ENCODE measurements at regions not wholly inside any gene's neighbourhood (a gene's known extent, or its start where the extent isn't known, plus 50 kb on each side); places are given as distances from the start of the nearest gene placed in this dataset.
A peak's percentile ranks its signal among the peaks of the same experiment; 100 is the strongest.

- POLR2A ChIA-PET: interaction anchor here (0.6 to 0.7 kb wide), 2 partner anchors 151 to 463 kb away, joined by 3 read pairs; no protein-coding TSS in a partner anchor
- CTCF ChIA-PET: interaction anchor here (0.6 to 5.8 kb wide), 54 partner anchors 8 to 1177 kb away, joined by 3 to 63 read pairs (median 5); partner anchors contain the start of genes EEA1 and NUDT4
- DNase-seq (ENCODE audit: extremely low spot score): no peak
- peak; percentile 50 for TF ChIP-seq CTCF (IDR thresholded peaks at IDR 0.05; ENCODE audit: control extremely low read depth, extremely low read depth, low read depth, missing control alignments)
These were observed 58.3 kb upstream of the EEA1 start for GRCh38 chr12:92987362-92987761.

- ChIA-PET CTCF (interaction anchor here (0.7 to 5.8 kb wide), 49 partner anchors 8 to 1114 kb away, joined by 3 to 63 read pairs (median 5); partner anchors contain the start of genes EEA1 and NUDT4), POLR2A (interaction anchor here (0.6 to 0.7 kb wide), 2 partner anchors 150 to 462 kb away, joined by 3 read pairs; no protein-coding TSS in a partner anchor)
- TF ChIP-seq CTCF (IDR thresholded peaks at IDR 0.05; ENCODE audit: control extremely low read depth, extremely low read depth, low read depth, missing control alignments): no peak
- peak; percentile 64 for DNase-seq (ENCODE audit: extremely low spot score)
These were observed 58.9 kb upstream of the EEA1 start for GRCh38 chr12:92987846-92988621.

GRCh38 chr12:92988622-92989130, 59.6 kb upstream of the EEA1 start:
- POLR2A ChIA-PET: no interaction called here
- no peak for DNase-seq (ENCODE audit: extremely low spot score)
- CTCF ChIA-PET: interaction anchor here (1.3 to 5.8 kb wide), 22 partner anchors 9 to 1115 kb away, joined by 4 to 63 read pairs (median 10); partner anchors contain the start of genes EEA1 and NUDT4
- TF ChIP-seq CTCF (IDR thresholded peaks at IDR 0.05; ENCODE audit: control extremely low read depth, extremely low read depth, low read depth, missing control alignments): no peak

GRCh38 chr12:92989715-92990484, 60.8 kb upstream of the EEA1 start:
- no peak for TF ChIP-seq CTCF (IDR thresholded peaks at IDR 0.05; ENCODE audit: control extremely low read depth, extremely low read depth, low read depth, missing control alignments)
- peak; percentile 36 for DNase-seq (ENCODE audit: extremely low spot score)
- ChIA-PET CTCF (interaction anchor here (1.1 to 5.8 kb wide), 8 partner anchors 15 to 1114 kb away, joined by 3 to 37 read pairs (median 11); no protein-coding TSS in a partner anchor), POLR2A (interaction anchor here (0.6 kb wide), 2 partner anchors 490 to 534 kb away, joined by 3 read pairs; no protein-coding TSS in a partner anchor)

- DNase-seq (ENCODE audit: extremely low spot score): no peak
- no peak for TF ChIP-seq CTCF (IDR thresholded peaks at IDR 0.05; ENCODE audit: control extremely low read depth, extremely low read depth, low read depth, missing control alignments)
- ChIA-PET CTCF (interaction anchor here (4.5 kb wide), 1 partner anchor 429 kb away, joined by 17 read pairs; no protein-coding TSS in a partner anchor), POLR2A (no interaction called here)
These were observed 62.0 kb upstream of the EEA1 start for GRCh38 chr12:92991134-92991533.

- no peak for DNase-seq (ENCODE audit: extremely low spot score)
- CTCF ChIA-PET: interaction anchor here (0.7 to 4.5 kb wide), 4 partner anchors 9 to 428 kb away, joined by 3 to 17 read pairs (median 4); no protein-coding TSS in a partner anchor
- POLR2A ChIA-PET: no interaction called here
- TF ChIP-seq CTCF (IDR thresholded peaks at IDR 0.05; ENCODE audit: control extremely low read depth, extremely low read depth, low read depth, missing control alignments): no peak
These were observed 62.9 kb upstream of the EEA1 start for GRCh38 chr12:92992041-92992440.

Data from GM10248 (cell line).